HG03095 (cell line): ENCODE measurements at regions not wholly inside any gene's neighbourhood (a gene's known extent, or its start where the extent isn't known, plus 50 kb on each side); places are given as distances from the start of the nearest gene placed in this dataset.

Experiments
- ATAC-seq: cut with Tn5 transposase; IDR thresholded peaks from one replicate; pipeline ENCODE4 v1.9.1; 2021; ENCODE audit warnings: moderate library complexity; ENCODE audit not compliant: unreplicated experiment

GRCh38 chr1:56395776-56396175 lies 183.6 kb downstream of the PLPP3 start:
- no peak for ATAC-seq

- no peak for ATAC-seq
These were observed 185.1 kb downstream of the PLPP3 start for GRCh38 chr1:56394298-56394697.

GRCh38 chr1:56390934-56391731 lies 188.2 kb downstream of the PLPP3 start:
- ATAC-seq, result no peak

GRCh38 chr1:56390232-56390867 lies 189.0 kb downstream of the PLPP3 start:
- ATAC-seq, result no peak

- ATAC-seq, result no peak
These were observed 189.6 kb downstream of the PLPP3 start for GRCh38 chr1:56389813-56390212.

GRCh38 chr1:56387071-56387740 lies 192.2 kb downstream of the PLPP3 start:
- no peak for ATAC-seq

- ATAC-seq, result no peak
These were observed 194.0 kb downstream of the PLPP3 start for GRCh38 chr1:56385314-56385713.

GRCh38 chr1:56382929-56383328 lies 196.4 kb downstream of the PLPP3 start:
- no peak for ATAC-seq

GRCh38 chr1:56380531-56380930 lies 198.8 kb downstream of the PLPP3 start:
- no peak for ATAC-seq

- no peak for ATAC-seq
These were observed 200.9 kb downstream of the PLPP3 start for GRCh38 chr1:56378341-56379070.

- no peak for ATAC-seq
These were observed 201.9 kb downstream of the PLPP3 start for GRCh38 chr1:56377431-56377830.

GRCh38 chr1:56376188-56376984 lies 203.0 kb downstream of the PLPP3 start:
- no peak for ATAC-seq

- no peak for ATAC-seq
These were observed 204.0 kb downstream of the PLPP3 start for GRCh38 chr1:56375326-56375804.

GRCh38 chr1:56374026-56374974 lies 205.1 kb downstream of the PLPP3 start:
- ATAC-seq, result no peak

GRCh38 chr1:56370513-56370912 lies 208.8 kb downstream of the PLPP3 start:
- ATAC-seq, result no peak

- no peak for ATAC-seq
These were observed 216.2 kb downstream of the PLPP3 start for GRCh38 chr1:56363007-56363770.

GRCh38 chr1:56360021-56360420 lies 219.3 kb downstream of the PLPP3 start:
- ATAC-seq, result no peak

GRCh38 chr1:56359056-56359455 lies 220.3 kb downstream of the PLPP3 start:
- ATAC-seq, result no peak
